CD4-positive, alpha-beta memory T cell (primary cell): ENCODE measurements at regions not wholly inside any gene's neighbourhood (a gene's known extent, or its start where the extent isn't known, plus 50 kb on each side); places are given as distances from the start of the nearest gene placed in this dataset.
"Not testable (repeated sequence)": the region's sequence is repeated elsewhere in the genome, so short reads cannot be mapped to it uniquely, and the experiment has no call there.

Experiments used
- CTCF ChIA-PET: fragments of 350-600 bp; sonication (Branson Sonifier 250); formaldehyde crosslinking; loops from one replicate; lab custom pipeline; 2021; ENCODE audit warnings: inconsistent platforms; ENCODE audit not compliant: partially characterized antibody; lab: Charles Lee
- POLR2A ChIA-PET: fragments of 350-600 bp; sonication (Branson Sonifier 250); formaldehyde crosslinking; loops from one replicate; lab custom pipeline; 2021; ENCODE audit not compliant: partially characterized antibody; lab: Charles Lee
- DNase-seq, 5 donors: peaks; one replicate each; pipeline versions ENCODE4 v3.0.0 to v3.0.0-alpha.2; 2020 to 2022; ENCODE audit warnings: mixed read lengths in 1 of 5
- H3K27ac ChIP-seq: one replicate; pipeline ENCODE4 v1.7.0; 2013; ENCODE audit warnings: low read depth, low read length
- H3K27me3 ChIP-seq: 2 replicates; pipeline ENCODE4 v1.7.0; 2013; ENCODE audit warnings: mild to moderate bottlenecking, low read length, moderate library complexity; ENCODE audit not compliant: insufficient read depth
- H3K36me3 ChIP-seq: 2 replicates; pipeline ENCODE4 v1.7.0; 2013; ENCODE audit warnings: mild to moderate bottlenecking, low read length, moderate library complexity; ENCODE audit not compliant: insufficient read depth
- H3K4me1 ChIP-seq: 2 replicates; pipeline ENCODE4 v1.7.0; 2013; ENCODE audit warnings: mild to moderate bottlenecking, low read length, moderate library complexity; ENCODE audit not compliant: insufficient read depth
- H3K4me3 ChIP-seq, 2 donors: one replicate each; pipeline ENCODE4 v1.7.0; 2013; ENCODE audit warnings: low read length in 2 of 2, mild to moderate bottlenecking in 1 of 2
- H3K9me3 ChIP-seq, 2 donors: one replicate each; pipeline ENCODE4 v1.7.0; 2013; ENCODE audit warnings: low read length in 2 of 2, control low read depth in 1 of 2; ENCODE audit not compliant: control insufficient read depth in 1 of 2
- H3K27ac Mint-ChIP-seq, 7 donors: one replicate each; pipeline ENCODE4 v1.8.0; 2020 to 2021; ENCODE audit warnings: mixed read lengths in 7 of 7, mild to moderate bottlenecking in 6 of 7, inconsistent platforms in 3 of 7, moderate library complexity in 3 of 7
- H3K27me3 Mint-ChIP-seq, 2 donors: one replicate each; pipeline ENCODE4 v1.8.0; 2020 to 2021; ENCODE audit warnings: mixed read lengths in 2 of 2
- H3K36me3 Mint-ChIP-seq, 2 donors: one replicate each; pipeline ENCODE4 v1.8.0; 2020 to 2021; ENCODE audit warnings: mixed read lengths in 2 of 2, inconsistent platforms in 1 of 2, mild to moderate bottlenecking in 1 of 2
- H3K4me1 Mint-ChIP-seq, 4 donors: one replicate each; pipeline ENCODE4 v1.8.0; 2020 to 2021; ENCODE audit warnings: mixed read lengths in 4 of 4, mild to moderate bottlenecking in 1 of 4
- H3K4me3 Mint-ChIP-seq, 8 donors: one replicate each; pipeline ENCODE4 v1.8.0; 2020 to 2021; ENCODE audit warnings: mixed read lengths in 8 of 8, mild to moderate bottlenecking in 7 of 8, moderate library complexity in 6 of 8, inconsistent platforms in 3 of 8
- H3K9me3 Mint-ChIP-seq, 8 donors: one replicate each; pipeline ENCODE4 v1.8.0; 2020 to 2021; ENCODE audit warnings: mixed read lengths in 8 of 8, mild to moderate bottlenecking in 5 of 8, inconsistent platforms in 3 of 8, moderate library complexity in 1 of 8
- intact Hi-C: fragments of 100-400 bp; cut with micrococcal nuclease; formaldehyde crosslinking; loops from one replicate; pipeline ENCODE4 v1.15.1; 2023

GRCh38 chr12:59396919-59397318 is 198.9 kb upstream of the SLC16A7 start:
- no peaks in the 10 kb centered on the region for H3K36me3 ChIP-seq
- H3K9me3 ChIP-seq = no peaks in the 10 kb centered on the region
- DNase-seq = no peak
- ChIA-PET POLR2A (no interaction called here), CTCF (interaction anchor here (1.1 to 1.8 kb wide), 2 partner anchors 10 to 410 kb away, joined by 3 to 6 read pairs; no protein-coding TSS in a partner anchor)
- H3K27me3 ChIP-seq = no peaks in the 10 kb centered on the region
- H3K4me1 ChIP-seq = no peaks in the 10 kb centered on the region
- H3K27ac Mint-ChIP-seq = no peak overlapping the region
- no peak overlapping the region for H3K27ac ChIP-seq
- no peaks in the 10 kb centered on the region for H3K36me3 Mint-ChIP-seq
- no peaks in the 10 kb centered on the region for H3K27me3 Mint-ChIP-seq
- H3K9me3 Mint-ChIP-seq = peaks cover 0 to 5% (median 0%) of the 10 kb centered on the region in 8 donors
- no peak overlapping the region for H3K4me3 ChIP-seq
- H3K4me1 Mint-ChIP-seq = no peaks in the 10 kb centered on the region
- no peak overlapping the region for H3K4me3 Mint-ChIP-seq
- intact Hi-C loops = no loop called here

GRCh38 chr12:59396519-59396918 is 199.3 kb upstream of the SLC16A7 start:
- Histone ChIP-seq H3K27ac (no peak overlapping the region), H3K27me3 (no peaks in the 10 kb centered on the region), H3K36me3 (no peaks in the 10 kb centered on the region), H3K4me3 (no peak overlapping the region), H3K4me1 (no peaks in the 10 kb centered on the region), H3K9me3 (no peaks in the 10 kb centered on the region)
- Mint-ChIP-seq H3K27ac (no peak overlapping the region), H3K4me3 (no peak overlapping the region), H3K27me3 (no peaks in the 10 kb centered on the region), H3K36me3 (no peaks in the 10 kb centered on the region), H3K9me3 (peaks cover 0 to 5% (median 0%) of the 10 kb centered on the region in 8 donors), H3K4me1 (no peaks in the 10 kb centered on the region)
- ChIA-PET POLR2A (no interaction called here), CTCF (no interaction called here)
- intact Hi-C loops = no loop called here
- no peak for DNase-seq

- H3K27me3 Mint-ChIP-seq, H3K27ac Mint-ChIP-seq, H3K4me3 ChIP-seq, H3K4me3 Mint-ChIP-seq, DNase-seq, H3K36me3 ChIP-seq, H3K27ac ChIP-seq, intact Hi-C loops, POLR2A ChIA-PET, H3K9me3 Mint-ChIP-seq, H3K36me3 Mint-ChIP-seq, H3K27me3 ChIP-seq, H3K4me1 ChIP-seq, H3K4me1 Mint-ChIP-seq, H3K9me3 ChIP-seq: not testable (repeated sequence)
- CTCF ChIA-PET = interaction anchor here (1.3 to 1.6 kb wide), 2 partner anchors 8 to 13 kb away, joined by 4 to 5 read pairs; no protein-coding TSS in a partner anchor
Measured at GRCh38 chr12:59395310-59395709, 200.5 kb upstream of the SLC16A7 start.

- ChIA-PET CTCF (no interaction called here), POLR2A (no interaction called here)
- H3K27me3 ChIP-seq = no peaks in the 10 kb centered on the region
- no peak for DNase-seq
- H3K27ac Mint-ChIP-seq = no peak overlapping the region
- H3K9me3 Mint-ChIP-seq = no peaks in the 10 kb centered on the region
- H3K4me1 ChIP-seq = no peaks in the 10 kb centered on the region
- intact Hi-C loops = no loop called here
- H3K4me3 ChIP-seq = no peak overlapping the region
- H3K27me3 Mint-ChIP-seq = peaks cover 1 to 7% of the 10 kb centered on the region in 2 donors
- no peaks in the 10 kb centered on the region for H3K9me3 ChIP-seq
- no peak overlapping the region for H3K27ac ChIP-seq
- H3K36me3 ChIP-seq = no peaks in the 10 kb centered on the region
- H3K36me3 Mint-ChIP-seq = no peaks in the 10 kb centered on the region
- no peaks in the 10 kb centered on the region for H3K4me1 Mint-ChIP-seq
- no peak overlapping the region for H3K4me3 Mint-ChIP-seq
Measured at GRCh38 chr12:59393506-59393905, 202.3 kb upstream of the SLC16A7 start.

- Mint-ChIP-seq H3K9me3 (no peaks in the 10 kb centered on the region), H3K27ac (no peak overlapping the region)
- peak in 1 of 5 donors; percentile 25 for DNase-seq
Measured at GRCh38 chr12:59389968-59390576, 205.8 kb upstream of the SLC16A7 start.

GRCh38 chr12:59388694-59389093 is 207.1 kb upstream of the SLC16A7 start:
- DNase-seq = no peak
- intact Hi-C loops = no loop called here
- no peaks in the 10 kb centered on the region for H3K9me3 Mint-ChIP-seq
- H3K27me3 Mint-ChIP-seq = peaks cover 1 to 7% of the 10 kb centered on the region in 2 donors
- CTCF ChIA-PET = interaction anchor here (1.4 kb wide), 1 partner anchor 15 kb away, joined by 4 read pairs; no protein-coding TSS in a partner anchor
- H3K4me1 Mint-ChIP-seq = no peaks in the 10 kb centered on the region
- H3K4me3 Mint-ChIP-seq = no peak overlapping the region
- POLR2A ChIA-PET = no interaction called here
- H3K27ac Mint-ChIP-seq = no peak overlapping the region
- Histone ChIP-seq H3K27ac (no peak overlapping the region), H3K9me3 (no peaks in the 10 kb centered on the region), H3K4me3 (no peak overlapping the region), H3K36me3 (no peaks in the 10 kb centered on the region), H3K4me1 (no peaks in the 10 kb centered on the region), H3K27me3 (no peaks in the 10 kb centered on the region)
- no peaks in the 10 kb centered on the region for H3K36me3 Mint-ChIP-seq

More at GRCh38 chr12:59389968-59390576, 205.8 kb upstream of the SLC16A7 start:
- ChIA-PET POLR2A (no interaction called here), CTCF (no interaction called here)
- H3K4me3 Mint-ChIP-seq = no peak overlapping the region
- intact Hi-C loops = no loop called here
- Histone ChIP-seq H3K36me3 (no peaks in the 10 kb centered on the region), H3K27ac (no peak overlapping the region), H3K4me3 (no peak overlapping the region), H3K27me3 (no peaks in the 10 kb centered on the region), H3K4me1 (no peaks in the 10 kb centered on the region), H3K9me3 (no peaks in the 10 kb centered on the region)
- H3K36me3 Mint-ChIP-seq = no peaks in the 10 kb centered on the region
- peaks cover 1 to 7% of the 10 kb centered on the region in 2 donors for H3K27me3 Mint-ChIP-seq
- H3K4me1 Mint-ChIP-seq = no peaks in the 10 kb centered on the region

- intact Hi-C loops = no loop called here
- H3K9me3 ChIP-seq = no peaks in the 10 kb centered on the region
- H3K27ac ChIP-seq = no peak overlapping the region
- no peak for DNase-seq
- ChIA-PET POLR2A (no interaction called here), CTCF (interaction anchor here (1.4 kb wide), 1 partner anchor 15 kb away, joined by 4 read pairs; no protein-coding TSS in a partner anchor)
- no peak overlapping the region for H3K4me3 Mint-ChIP-seq
- no peaks in the 10 kb centered on the region for H3K27me3 ChIP-seq
- peaks cover 0 to under 1% (median 0%) of the 10 kb centered on the region in 4 donors for H3K4me1 Mint-ChIP-seq
- no peak overlapping the region for H3K4me3 ChIP-seq
- no peaks in the 10 kb centered on the region for H3K9me3 Mint-ChIP-seq
- H3K4me1 ChIP-seq = no peaks in the 10 kb centered on the region
- H3K36me3 Mint-ChIP-seq = no peaks in the 10 kb centered on the region
- H3K27ac Mint-ChIP-seq = no peak overlapping the region
- peaks cover 1 to 7% of the 10 kb centered on the region in 2 donors for H3K27me3 Mint-ChIP-seq
- H3K36me3 ChIP-seq = no peaks in the 10 kb centered on the region
Measured at GRCh38 chr12:59388176-59388575, 207.7 kb upstream of the SLC16A7 start.
